Esophagus squamous epithelium (tissue), 4 donors: ENCODE measurements at regions not wholly inside any gene's neighbourhood (a gene's known extent, or its start where the extent isn't known, plus 50 kb on each side); places are given as distances from the start of the nearest gene placed in this dataset.

Experiments
- CTCF ChIP-seq, 6 experiments: fragments of 450-650 bp in 4 of 6; fragments of 200-600 bp in 2 of 6; sonication (generic) in 2 of 6; IDR thresholded peaks; one replicate each; pipeline ENCODE4 v1.5.1; 2016 to 2019; ENCODE audit warnings: antibody characterized with exemption in 6 of 6, mild to moderate bottlenecking in 4 of 6, moderate library complexity in 4 of 6
- POLR2A ChIP-seq, 4 donors: fragments of 450-650 bp; IDR thresholded peaks; one replicate each; pipeline ENCODE4 v1.6.1; 2017; ENCODE audit warnings: antibody characterized with exemption in 4 of 4, mild to moderate bottlenecking in 4 of 4, moderate library complexity in 3 of 4

DNA sequence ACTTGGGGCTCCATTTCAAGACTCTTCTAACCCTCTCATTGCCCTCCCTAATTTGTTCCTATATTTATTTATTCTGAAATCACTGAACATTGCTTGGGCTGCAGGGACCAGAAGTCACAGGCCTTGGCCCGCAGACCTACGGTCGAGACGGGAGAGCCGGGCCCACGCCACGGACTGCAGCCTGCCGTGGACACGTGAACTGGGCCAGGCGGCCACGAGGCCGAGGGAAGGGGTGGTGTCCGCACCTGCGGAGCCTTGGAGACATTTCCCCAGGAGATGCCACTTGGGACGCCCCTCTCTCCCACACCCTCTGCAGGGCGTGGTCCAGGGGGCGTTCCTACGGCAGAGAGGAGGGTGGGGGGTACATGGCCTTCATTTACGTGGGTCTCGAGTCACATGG, 463.9 kb downstream of the ICE1 start:
- TF ChIP-seq CTCF (IDR thresholded peaks at IDR 0.05) (no peak), POLR2A (IDR thresholded peaks at IDR 0.05) (no peak)
